GM19438 (cell line): ENCODE measurements at regions not wholly inside any gene's neighbourhood (a gene's known extent, or its start where the extent isn't known, plus 50 kb on each side); places are given as distances from the start of the nearest gene placed in this dataset.

Source experiments
- ATAC-seq: cut with Tn5 transposase; IDR thresholded peaks from one replicate; pipeline ENCODE4 v1.9.1; 2021; ENCODE audit warnings: low read depth; ENCODE audit not compliant: unreplicated experiment

- peak; percentile 58 for ATAC-seq
These were observed 472.3 kb upstream of the CITED2 start for GRCh38 chr6:139846538-139847456.

GRCh38 chr6:139844907-139845306 is 470.5 kb upstream of the CITED2 start:
- no peak for ATAC-seq

- peak; percentile 72 for ATAC-seq
These were observed 467.4 kb upstream of the CITED2 start for GRCh38 chr6:139841794-139842215.

- no peak for ATAC-seq
These were observed 465.2 kb upstream of the CITED2 start for GRCh38 chr6:139839506-139840156.

- no peak for ATAC-seq
These were observed 459.8 kb upstream of the CITED2 start for GRCh38 chr6:139834232-139834631.

GRCh38 chr6:139833592-139833991 is 459.1 kb upstream of the CITED2 start:
- ATAC-seq, result no peak

- ATAC-seq, result no peak
These were observed 458.3 kb upstream of the CITED2 start for GRCh38 chr6:139832493-139833305.

GRCh38 chr6:139829576-139829975 is 455.1 kb upstream of the CITED2 start:
- no peak for ATAC-seq

- ATAC-seq, result no peak
These were observed 454.5 kb upstream of the CITED2 start for GRCh38 chr6:139828751-139829519.

- no peak for ATAC-seq
These were observed 451.5 kb upstream of the CITED2 start for GRCh38 chr6:139825935-139826374.

- no peak for ATAC-seq
These were observed 450.4 kb upstream of the CITED2 start for GRCh38 chr6:139824864-139825263.

GRCh38 chr6:139823808-139824126 is 449.3 kb upstream of the CITED2 start:
- ATAC-seq, result no peak

GRCh38 chr6:139823099-139823807 is 448.8 kb upstream of the CITED2 start:
- ATAC-seq, result no peak

- ATAC-seq, result no peak
These were observed 447.3 kb upstream of the CITED2 start for GRCh38 chr6:139821676-139822223.

- no peak for ATAC-seq
These were observed 445.8 kb upstream of the CITED2 start for GRCh38 chr6:139820210-139820609.

GRCh38 chr6:139819776-139820175 is 445.3 kb upstream of the CITED2 start:
- no peak for ATAC-seq

- no peak for ATAC-seq
These were observed 438.5 kb upstream of the CITED2 start for GRCh38 chr6:139812939-139813338.

GRCh38 chr6:139801571-139802321 is 427.3 kb upstream of the CITED2 start:
- no peak for ATAC-seq

- peak; percentile 93 for ATAC-seq
These were observed 426.4 kb upstream of the CITED2 start for GRCh38 chr6:139800837-139801236.
